OCI-LY3 (cell line): ENCODE measurements at regions not wholly inside any gene's neighbourhood (a gene's known extent, or its start where the extent isn't known, plus 50 kb on each side); places are given as distances from the start of the nearest gene placed in this dataset.
"Not testable (repeated sequence)": the region's sequence is repeated elsewhere in the genome, so short reads cannot be mapped to it uniquely, and the experiment has no call there.

ENCODE experiments used
- H2AFZ ChIP-seq: fragments of 200-600, 300-600 bp; shearing (Covaris generic); 2 replicates; pipeline ENCODE4 v1.6.0; 2014; ENCODE audit warnings: antibody characterized with exemption, low read depth, low read length
- H3K27ac ChIP-seq: fragments of 200-600, 300-600 bp; sonication (generic); 2 replicates; pipeline ENCODE4 v1.5.1; 2014; ENCODE audit warnings: mild to moderate bottlenecking, low read length, moderate library complexity, mixed read lengths
- H3K27me3 ChIP-seq: fragments of 200-600, 300-600 bp; sonication (generic); 2 replicates; pipeline ENCODE4 v1.6.1; 2014; ENCODE audit warnings: low read depth, low read length, mixed read lengths
- H3K36me3 ChIP-seq: fragments of 200-600, 300-600 bp; sonication (generic); replicated peaks from 2 replicates; pipeline ENCODE3; 2014; ENCODE audit warnings: low read depth, low read length, mixed read lengths
- H3K4me1 ChIP-seq: fragments of 300-600, 200-600 bp; sonication (generic); 2 replicates; pipeline ENCODE4 v1.6.1; 2014; ENCODE audit warnings: low read length, mixed read lengths
- H3K4me2 ChIP-seq: fragments of 200-600, 300-600 bp; sonication (generic); 2 replicates; pipeline ENCODE4 v1.6.1; 2014; ENCODE audit warnings: low read length, mixed read lengths
- H3K4me3 ChIP-seq: fragments of 300-600, 200-600 bp; sonication (generic); 2 replicates; pipeline ENCODE4 v1.5.1; 2014; ENCODE audit warnings: antibody characterized with exemption, mild to moderate bottlenecking, low read length, moderate library complexity
- H3K79me2 ChIP-seq: fragments of 300-600, 200-600 bp; shearing (Covaris generic); 2 replicates; pipeline ENCODE4 v1.6.1; 2014; ENCODE audit warnings: mild to moderate bottlenecking, low read length, mixed read lengths
- H3K9ac ChIP-seq: fragments of 300-600, 200-600 bp; shearing (Covaris generic); 2 replicates; pipeline ENCODE4 v1.6.0; 2014; ENCODE audit warnings: mild to moderate bottlenecking, low read length, moderate library complexity
- H3K9me3 ChIP-seq: fragments of 200-600, 300-600 bp; shearing (Covaris generic); 2 replicates; pipeline ENCODE4 v1.6.1; 2014; ENCODE audit warnings: low read length, mixed read lengths; ENCODE audit not compliant: insufficient read depth
- H4K20me1 ChIP-seq: fragments of 200-600, 300-600 bp; sonication (generic); 2 replicates; pipeline ENCODE4 v1.6.1; 2016; ENCODE audit warnings: low read length, mixed read lengths; ENCODE audit not compliant: insufficient read depth
- EZH2phosphoT487 ChIP-seq: fragments of 200-600 bp; shearing (Covaris generic); IDR thresholded peaks from 2 replicates; pipeline ENCODE4 v1.6.1; 2018; ENCODE audit warnings: antibody characterized with exemption, mixed run types, low read depth
- TF ChIP-seq, protein P1 (sequence below): fragments of 200-600, 300-600 bp; sonication (generic); IDR thresholded peaks from 2 replicates; pipeline ENCODE4 v1.5.1; 2014; ENCODE audit warnings: antibody characterized with exemption, low read length, low read depth

DNA sequence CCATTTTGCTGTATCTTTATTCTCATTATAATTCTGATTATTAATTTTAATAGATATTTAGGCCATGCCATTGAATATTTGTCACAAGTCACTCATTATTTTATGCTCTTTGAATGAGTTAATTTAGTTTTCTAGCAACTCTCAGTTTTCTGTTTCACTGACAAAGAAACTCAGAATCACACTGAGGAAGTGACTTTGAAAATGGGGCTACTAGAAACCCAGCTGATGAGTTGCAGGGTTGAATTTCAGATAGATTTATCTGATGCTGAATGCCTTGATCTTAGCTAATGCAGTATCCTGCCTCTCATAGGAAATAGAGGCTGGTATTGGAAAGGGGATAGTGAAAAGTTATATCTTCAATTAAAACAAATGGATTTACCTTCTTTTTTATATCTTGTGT lies 67.4 kb upstream of the PLA2G4A start:
- no peak overlapping the region for H3K27ac ChIP-seq
- H3K79me2 ChIP-seq: no peaks in the 10 kb centered on the region
- TF ChIP-seq, protein P1, sequence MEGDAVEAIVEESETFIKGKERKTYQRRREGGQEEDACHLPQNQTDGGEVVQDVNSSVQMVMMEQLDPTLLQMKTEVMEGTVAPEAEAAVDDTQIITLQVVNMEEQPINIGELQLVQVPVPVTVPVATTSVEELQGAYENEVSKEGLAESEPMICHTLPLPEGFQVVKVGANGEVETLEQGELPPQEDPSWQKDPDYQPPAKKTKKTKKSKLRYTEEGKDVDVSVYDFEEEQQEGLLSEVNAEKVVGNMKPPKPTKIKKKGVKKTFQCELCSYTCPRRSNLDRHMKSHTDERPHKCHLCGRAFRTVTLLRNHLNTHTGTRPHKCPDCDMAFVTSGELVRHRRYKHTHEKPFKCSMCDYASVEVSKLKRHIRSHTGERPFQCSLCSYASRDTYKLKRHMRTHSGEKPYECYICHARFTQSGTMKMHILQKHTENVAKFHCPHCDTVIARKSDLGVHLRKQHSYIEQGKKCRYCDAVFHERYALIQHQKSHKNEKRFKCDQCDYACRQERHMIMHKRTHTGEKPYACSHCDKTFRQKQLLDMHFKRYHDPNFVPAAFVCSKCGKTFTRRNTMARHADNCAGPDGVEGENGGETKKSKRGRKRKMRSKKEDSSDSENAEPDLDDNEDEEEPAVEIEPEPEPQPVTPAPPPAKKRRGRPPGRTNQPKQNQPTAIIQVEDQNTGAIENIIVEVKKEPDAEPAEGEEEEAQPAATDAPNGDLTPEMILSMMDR: no peak
- TF ChIP-seq EZH2phosphoT487: no peak
- no peaks in the 10 kb centered on the region for H3K36me3 ChIP-seq
- no peak overlapping the region for H3K9ac ChIP-seq
- H3K9me3 ChIP-seq: no peaks in the 10 kb centered on the region
- H3K4me2 ChIP-seq: peak overlapping the region; percentile 4; the same call in 1 of the 2 replicates
- no peaks in the 10 kb centered on the region for H3K27me3 ChIP-seq
- no peak overlapping the region for H2AFZ ChIP-seq
- peaks cover 33% of the 10 kb centered on the region for H3K4me1 ChIP-seq
- no peak overlapping the region for H3K4me3 ChIP-seq
- no peaks in the 10 kb centered on the region for H4K20me1 ChIP-seq

DNA sequence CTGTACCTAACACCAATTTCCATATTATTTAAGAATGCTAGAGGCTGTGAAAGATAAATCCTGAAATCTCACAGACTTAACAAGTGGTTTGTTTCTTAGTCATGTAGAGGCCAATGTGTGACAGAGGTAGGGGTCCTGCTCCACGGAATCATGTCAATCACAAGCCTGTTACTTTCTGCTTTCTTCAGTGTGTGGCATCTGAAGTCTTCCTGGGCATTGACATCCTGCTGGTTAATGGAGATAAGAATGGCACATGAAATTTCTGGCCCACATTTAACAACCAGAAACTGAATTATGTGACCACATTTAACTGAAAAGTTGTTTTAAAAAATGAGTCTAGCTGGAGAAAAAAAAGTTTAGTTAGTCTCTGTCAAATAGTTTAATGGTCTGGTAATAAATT lies 68.3 kb upstream of the PLA2G4A start:
- Histone ChIP-seq H3K27me3 (no peaks in the 10 kb centered on the region), H4K20me1 (no peaks in the 10 kb centered on the region), H3K4me1 (peaks cover 33% of the 10 kb centered on the region), H3K27ac (no peak overlapping the region), H2AFZ (no peak overlapping the region), H3K4me3 (no peak overlapping the region), H3K4me2 (no peak overlapping the region), H3K79me2 (no peaks in the 10 kb centered on the region), H3K9ac (no peak overlapping the region), H3K9me3 (no peaks in the 10 kb centered on the region), H3K36me3 (no peaks in the 10 kb centered on the region)
- TF ChIP-seq EZH2phosphoT487: no peak
- TF ChIP-seq, protein P1: no peak

DNA sequence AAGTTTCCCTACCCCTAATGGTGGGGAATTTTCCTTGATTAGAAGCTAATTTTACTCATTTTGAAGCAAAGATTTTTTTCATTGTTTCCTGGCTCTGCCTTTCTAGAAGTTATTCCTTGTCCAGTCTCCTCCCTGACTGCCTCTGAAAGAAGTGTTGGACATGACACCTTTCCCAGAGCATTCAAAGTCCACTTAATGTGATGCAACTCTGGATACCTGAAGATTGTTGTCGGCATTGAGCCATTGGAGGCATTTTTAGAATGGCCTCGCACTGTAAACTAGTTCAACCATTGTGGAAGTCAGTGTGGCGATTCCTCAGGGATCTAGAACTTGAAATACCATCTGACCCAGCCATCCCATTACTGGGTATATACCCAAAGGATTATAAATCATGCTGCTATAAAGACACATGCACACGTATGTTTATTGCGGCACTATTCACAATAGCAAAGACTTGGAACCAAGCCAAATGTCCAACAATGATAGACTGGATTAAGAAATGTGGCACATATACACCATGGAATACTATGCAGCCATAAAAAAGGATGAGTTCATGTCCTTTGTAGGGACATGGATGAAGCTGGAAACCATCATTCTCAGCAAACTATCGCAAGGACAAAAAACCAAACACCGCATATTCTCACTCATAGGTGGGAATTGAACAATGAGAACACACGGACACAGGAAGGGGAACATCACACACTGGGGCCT lies 69.7 kb upstream of the PLA2G4A start:
- H3K4me2 ChIP-seq, H4K20me1 ChIP-seq, H3K27ac ChIP-seq, H3K9ac ChIP-seq, H3K79me2 ChIP-seq, H3K9me3 ChIP-seq, H3K4me3 ChIP-seq, H2AFZ ChIP-seq, H3K27me3 ChIP-seq, H3K36me3 ChIP-seq: not testable (repeated sequence)
- peaks cover 33% of the 10 kb centered on the region for H3K4me1 ChIP-seq

DNA sequence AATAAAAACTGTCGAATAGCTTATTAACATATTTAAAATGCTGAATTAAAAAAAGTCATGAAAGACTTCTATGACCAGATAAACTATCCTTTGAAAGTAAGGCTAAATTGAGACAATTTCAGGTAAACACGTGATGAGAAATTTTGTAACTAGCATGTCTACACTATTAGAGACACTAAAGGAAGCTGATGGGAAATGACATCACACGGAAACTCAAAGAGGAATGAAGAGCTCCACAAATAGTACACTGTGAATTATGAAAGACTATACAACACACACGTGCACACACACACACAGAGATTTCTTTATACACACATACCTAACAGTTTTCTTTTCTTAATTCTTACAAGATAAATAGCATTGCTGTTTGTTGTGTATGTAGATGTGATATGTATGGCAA lies 70.9 kb upstream of the PLA2G4A start:
- no peaks in the 10 kb centered on the region for H3K79me2 ChIP-seq
- no peaks in the 10 kb centered on the region for H3K36me3 ChIP-seq
- no peak overlapping the region for H3K4me2 ChIP-seq
- H3K9me3 ChIP-seq: no peaks in the 10 kb centered on the region
- H3K4me3 ChIP-seq: no peak overlapping the region
- no peaks in the 10 kb centered on the region for H3K27me3 ChIP-seq
- H4K20me1 ChIP-seq: no peaks in the 10 kb centered on the region
- peaks cover 24% of the 10 kb centered on the region for H3K4me1 ChIP-seq
- no peak overlapping the region for H3K27ac ChIP-seq
- H3K9ac ChIP-seq: no peak overlapping the region
- no peak overlapping the region for H2AFZ ChIP-seq
- TF ChIP-seq, protein P1: no peak
- TF ChIP-seq EZH2phosphoT487: no peak
